Upper lobe of right lung (tissue), 1 donor: ENCODE measurements at regions not wholly inside any gene's neighbourhood (a gene's known extent, or its start where the extent isn't known, plus 50 kb on each side); places are given as distances from the start of the nearest gene placed in this dataset.

Source experiments
- ATAC-seq: fragments of 200-7000 bp; cut with Tn5 transposase; one replicate; pipeline ENCODE4 v1.9.1; 2020; ENCODE audit warnings: mild to moderate bottlenecking, moderate library complexity
- DNase-seq: peaks from one replicate; pipeline ENCODE4 v3.0.0-alpha.2; 2020
- H3K27ac ChIP-seq: fragments of 200-600 bp; one replicate; pipeline ENCODE4 v1.8.0; 2022
- H3K27me3 ChIP-seq: fragments of 200-600 bp; one replicate; pipeline ENCODE4 v1.8.0; 2022; ENCODE audit warnings: mild to moderate bottlenecking
- H3K36me3 ChIP-seq: fragments of 200-600 bp; one replicate; pipeline ENCODE4 v1.8.0; 2022
- H3K4me1 ChIP-seq: fragments of 200-600 bp; one replicate; pipeline ENCODE4 v1.8.0; 2022
- H3K4me3 ChIP-seq: fragments of 200-600 bp; one replicate; pipeline ENCODE4 v1.8.0; 2022; ENCODE audit warnings: mild to moderate bottlenecking
- H3K9me3 ChIP-seq: fragments of 200-600 bp; one replicate; pipeline ENCODE4 v1.8.0; 2022
- CTCF ChIP-seq: fragments of 200-600 bp; IDR thresholded peaks from one replicate; pipeline ENCODE4 v1.8.0; 2022; ENCODE audit warnings: antibody characterized with exemption
- intact Hi-C: fragments of 100-400 bp; cut with DNase I; formaldehyde crosslinking; loops from one replicate; pipeline ENCODE4 v1.11.0; 2022
- donor health status: DM: no; HTN: yes; CAD: no; lungs with severe emphysema.

DNA sequence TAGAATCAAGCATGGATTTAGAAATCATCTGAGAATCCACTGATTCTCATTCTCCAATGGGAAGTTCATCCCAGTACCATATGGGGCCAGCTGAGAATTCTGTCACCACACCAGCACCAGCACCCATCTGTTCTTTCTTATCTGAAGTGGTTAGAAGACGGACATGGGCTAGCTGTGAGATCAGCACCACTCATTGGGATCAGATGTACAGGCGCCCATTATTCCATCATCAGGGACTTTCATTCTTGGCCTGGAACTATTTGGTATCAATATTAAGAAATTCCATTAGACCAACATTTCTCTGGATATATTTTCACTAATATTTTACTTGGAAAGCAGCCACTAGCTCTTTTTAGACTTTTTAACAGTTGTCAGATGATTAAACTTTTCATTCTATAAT is 185.9 kb upstream of the LINC00305 start:
- TF ChIP-seq CTCF: no peak
- no peaks in the 10 kb centered on the region for H3K36me3 ChIP-seq
- intact Hi-C loops: no loop called here
- H3K9me3 ChIP-seq: no peaks in the 10 kb centered on the region
- H3K4me1 ChIP-seq: no peaks in the 10 kb centered on the region
- ATAC-seq: no peak
- no peak overlapping the region for H3K27ac ChIP-seq
- no peak overlapping the region for H3K4me3 ChIP-seq
- H3K27me3 ChIP-seq: no peaks in the 10 kb centered on the region
- DNase-seq: no peak

DNA sequence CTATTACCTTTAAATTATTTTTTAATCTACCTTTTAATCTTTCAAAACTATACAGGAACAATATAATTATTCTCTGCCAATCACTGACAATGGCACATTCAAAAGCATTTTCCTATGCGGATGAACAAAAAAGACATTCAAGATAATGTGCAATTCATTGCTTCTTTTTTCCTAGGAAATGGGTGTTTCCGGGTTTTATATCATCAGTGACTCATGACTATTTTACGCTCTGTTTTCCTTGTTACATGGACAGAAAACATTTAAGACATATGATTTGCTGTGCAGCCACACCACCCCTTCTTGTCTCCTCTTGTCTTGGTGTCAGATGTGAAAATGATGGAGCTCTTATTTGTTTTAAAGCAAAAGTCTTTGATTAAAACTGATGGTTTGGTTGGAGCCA is 184.7 kb upstream of the LINC00305 start:
- Histone ChIP-seq H3K27ac (no peak overlapping the region), H3K4me3 (no peak overlapping the region), H3K4me1 (no peaks in the 10 kb centered on the region), H3K36me3 (no peaks in the 10 kb centered on the region), H3K27me3 (no peaks in the 10 kb centered on the region), H3K9me3 (no peaks in the 10 kb centered on the region)
- no peak for ATAC-seq
- DNase-seq: no peak
- intact Hi-C loops: no loop called here
- TF ChIP-seq CTCF: no peak

DNA sequence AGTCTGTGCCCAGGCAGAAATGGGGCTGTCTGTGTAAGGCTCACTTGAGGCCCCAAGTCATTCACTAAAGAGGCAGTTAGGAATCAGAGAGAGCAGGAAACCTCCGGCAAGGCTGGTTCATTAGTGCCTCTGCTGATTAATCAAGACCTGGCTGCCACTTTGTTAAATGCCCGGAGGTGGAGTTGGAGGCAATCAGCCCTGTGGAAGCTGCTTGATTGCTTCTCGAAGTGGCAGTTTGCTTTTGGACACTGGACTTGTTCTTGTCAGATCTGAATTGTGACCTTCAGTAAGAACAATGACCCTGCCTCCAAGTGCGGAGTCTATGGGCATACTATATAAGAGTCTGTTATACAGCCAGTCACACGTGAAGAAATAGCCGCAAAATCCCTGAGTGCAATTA is 183.9 kb upstream of the LINC00305 start:
- DNase-seq: no peak
- no peak for ATAC-seq
- H3K27me3 ChIP-seq: no peaks in the 10 kb centered on the region
- intact Hi-C loops: no loop called here
- H3K36me3 ChIP-seq: no peaks in the 10 kb centered on the region
- TF ChIP-seq CTCF: no peak
- no peaks in the 10 kb centered on the region for H3K4me1 ChIP-seq
- no peaks in the 10 kb centered on the region for H3K9me3 ChIP-seq
- no peak overlapping the region for H3K4me3 ChIP-seq
- no peak overlapping the region for H3K27ac ChIP-seq

- no peaks in the 10 kb centered on the region for H3K4me1 ChIP-seq
- no peak for DNase-seq
- TF ChIP-seq CTCF: no peak
- no peak overlapping the region for H3K4me3 ChIP-seq
- ATAC-seq: no peak
- no peaks in the 10 kb centered on the region for H3K36me3 ChIP-seq
- H3K9me3 ChIP-seq: no peaks in the 10 kb centered on the region
- no peaks in the 10 kb centered on the region for H3K27me3 ChIP-seq
- H3K27ac ChIP-seq: no peak overlapping the region
- intact Hi-C loops: no loop called here
Measured at GRCh38 chr18:64331419-64331818, 182.5 kb upstream of the LINC00305 start.

DNA sequence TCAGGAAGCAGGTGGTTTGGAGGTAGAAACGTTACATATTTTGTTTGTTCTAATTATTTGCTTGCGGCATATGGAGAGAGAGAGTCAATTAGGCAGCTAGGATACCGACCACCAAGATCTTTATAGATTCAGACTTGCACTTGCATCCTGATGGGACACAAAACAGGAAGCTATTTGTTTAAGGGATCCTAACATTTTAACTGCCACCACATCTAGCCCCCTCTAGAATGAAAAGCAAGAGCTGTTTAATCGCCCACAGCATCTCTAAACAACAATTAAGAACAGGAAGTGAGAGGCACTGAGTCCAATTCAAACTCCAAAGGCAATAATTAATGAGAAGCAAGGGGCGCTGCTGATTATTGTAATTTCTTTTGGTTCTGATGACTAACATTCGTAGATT is 182.0 kb upstream of the LINC00305 start:
- ATAC-seq (no peak), DNase-seq (no peak)
- no peak for TF ChIP-seq CTCF
- H3K27ac ChIP-seq: no peak overlapping the region
- H3K27me3 ChIP-seq: no peaks in the 10 kb centered on the region
- H3K4me3 ChIP-seq: no peak overlapping the region
- no peaks in the 10 kb centered on the region for H3K4me1 ChIP-seq
- no peaks in the 10 kb centered on the region for H3K9me3 ChIP-seq
- intact Hi-C loops: no loop called here
- H3K36me3 ChIP-seq: no peaks in the 10 kb centered on the region

DNA sequence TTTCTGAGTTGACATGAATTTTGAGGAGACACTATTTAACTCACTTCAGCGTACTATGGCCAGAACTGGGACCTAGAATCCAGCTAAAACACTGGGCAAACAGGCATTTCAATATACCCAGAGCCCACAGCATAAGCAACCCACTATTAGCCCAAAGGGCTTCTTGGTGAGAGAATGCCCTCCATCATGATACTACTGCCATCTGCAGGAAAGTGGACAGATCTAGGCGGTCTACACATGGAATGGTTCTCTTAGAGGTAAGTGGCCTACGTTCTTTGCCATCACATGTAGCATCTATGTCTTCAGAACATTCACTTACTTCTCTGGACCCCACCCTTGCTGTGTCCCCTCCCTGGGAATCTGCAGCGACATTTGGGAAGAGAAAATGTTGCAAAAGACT is 181.3 kb upstream of the LINC00305 start:
- no peak for ATAC-seq
- no peak for DNase-seq
- Histone ChIP-seq H3K36me3 (no peaks in the 10 kb centered on the region), H3K4me3 (no peak overlapping the region), H3K27me3 (no peaks in the 10 kb centered on the region), H3K4me1 (no peaks in the 10 kb centered on the region), H3K27ac (no peak overlapping the region), H3K9me3 (no peaks in the 10 kb centered on the region)
- intact Hi-C loops: no loop called here
- peak; percentile 12 for TF ChIP-seq CTCF
